H1 (cell line): ENCODE measurements at regions not wholly inside any gene's neighbourhood (a gene's known extent, or its start where the extent isn't known, plus 50 kb on each side); places are given as distances from the start of the nearest gene placed in this dataset.

Experiments used
- CTCF ChIA-PET: fragments of 300-600 bp; sonication (Branson Sonifier 250); formaldehyde crosslinking; loops from one replicate; lab custom pipeline; 2021; ENCODE audit not compliant: partially characterized antibody; lab: Charles Lee
- POLR2A ChIA-PET: fragments of 300-600 bp; sonication (Branson Sonifier 250); formaldehyde crosslinking; loops from one replicate; lab custom pipeline; 2021; ENCODE audit warnings: inconsistent platforms; ENCODE audit not compliant: partially characterized antibody; lab: Charles Lee
- DNase-seq, 2 experiments: peaks; one replicate each; pipeline versions ENCODE4 v3.0.0 to v3.0.0-alpha.2; 2010 to 2022; ENCODE audit warnings: low spot score in 2 of 2, low read depth in 1 of 2, mixed read lengths in 1 of 2
- FAIRE-seq: peaks from 2 replicates; lab custom pipeline; 2011; peaks lifted over from hg19 to GRCh38; lab: Jason Lieb, UNC
- H2AFZ ChIP-seq: 2 replicates; pipeline ENCODE4 v1.8.1; 2012; ENCODE audit warnings: low read length, inconsistent platforms
- H2AK5ac ChIP-seq: 2 replicates; pipeline ENCODE4 v1.6.1; 2013; ENCODE audit warnings: low read depth, low read length
- H2BK120ac ChIP-seq: replicated peaks from 2 replicates; pipeline ENCODE3; 2013; ENCODE audit warnings: low read depth, low read length, inconsistent platforms
- H2BK12ac ChIP-seq: 2 replicates; pipeline ENCODE4 v1.6.1; 2013; ENCODE audit warnings: low read depth, low read length
- H2BK15ac ChIP-seq: 2 replicates; pipeline ENCODE4 v1.6.1; 2013; ENCODE audit warnings: low read length
- H2BK20ac ChIP-seq: 2 replicates; pipeline ENCODE4 v1.6.1; 2013; ENCODE audit warnings: low read length
- H2BK5ac ChIP-seq: 2 replicates; pipeline ENCODE4 v1.6.1; 2013; ENCODE audit warnings: low read depth, low read length
- H3K14ac ChIP-seq: 2 replicates; pipeline ENCODE4 v1.6.1; 2013; ENCODE audit warnings: inconsistent platforms; ENCODE audit not compliant: insufficient read length
- H3K18ac ChIP-seq: 2 replicates; pipeline ENCODE4 v1.6.1; 2013; ENCODE audit warnings: low read length; ENCODE audit errors: extremely low read depth
- H3K23ac ChIP-seq: 2 replicates; pipeline ENCODE4 v1.6.1; 2013; ENCODE audit warnings: inconsistent platforms; ENCODE audit not compliant: insufficient read length
- H3K23me2 ChIP-seq: 2 replicates; pipeline ENCODE4 v1.6.1; 2013; ENCODE audit warnings: low read depth, low read length
- H3K27ac ChIP-seq: 2 replicates; pipeline ENCODE4 v1.6.1; 2011; ENCODE audit warnings: low read depth, low read length, inconsistent platforms
- H3K27me3 ChIP-seq, 4 experiments: replicated peaks in 1 of 4; 1 replicate in 1 of 4; 2 replicates in 3 of 4; pipeline versions ENCODE4 v1.6.1 to v1.8.1; 2011 to 2013; ENCODE audit warnings: low read length in 3 of 4, mild to moderate bottlenecking in 3 of 4, inconsistent platforms in 2 of 4, mixed read lengths in 2 of 4, moderate library complexity in 1 of 4; ENCODE audit not compliant: control insufficient read depth in 3 of 4, insufficient read depth in 3 of 4; ENCODE audit errors: extremely low read depth in 1 of 4
- H3K36me3 ChIP-seq, 4 experiments: 2 replicates each; pipeline versions ENCODE4 v1.6.1 to v1.8.1; 2011 to 2013; ENCODE audit warnings: mild to moderate bottlenecking in 4 of 4, low read length in 3 of 4, moderate library complexity in 2 of 4, control low read depth in 1 of 4, inconsistent platforms in 1 of 4; ENCODE audit not compliant: insufficient read depth in 4 of 4, control insufficient read depth in 2 of 4
- H3K4ac ChIP-seq: replicated peaks from 2 replicates; pipeline ENCODE3; 2013; ENCODE audit warnings: low read length, low read depth, mixed read lengths, inconsistent platforms; ENCODE audit not compliant: insufficient read length
- H3K4me1 ChIP-seq, 4 experiments: replicated peaks in 1 of 4; 1 replicate in 1 of 4; 2 replicates in 3 of 4; pipeline versions ENCODE4 v1.6.1 to v1.8.1; 2011 to 2013; ENCODE audit warnings: low read length in 3 of 4, inconsistent platforms in 2 of 4, mixed read lengths in 1 of 4; ENCODE audit not compliant: insufficient read depth in 4 of 4, control insufficient read depth in 3 of 4
- H3K4me2 ChIP-seq, 2 experiments: 2 replicates each; pipeline versions ENCODE4 v1.6.1 to v1.8.1; 2011 to 2013; ENCODE audit warnings: low read depth in 2 of 2, low read length in 2 of 2, control low read depth in 1 of 2, inconsistent platforms in 1 of 2, mild to moderate bottlenecking in 1 of 2; ENCODE audit not compliant: insufficient read depth in 1 of 2
- H3K4me3 ChIP-seq, 4 experiments: fragments of 200-600, 300-600 bp in 1 of 4; sonication (generic), shearing (Covaris generic), sonication (Bioruptor Twin) in 1 of 4; 2 replicates each; pipeline versions ENCODE4 v1.5.1 to v1.8.1; 2011 to 2016; ENCODE audit warnings: low read length in 4 of 4, low read depth in 3 of 4, control low read depth in 2 of 4, inconsistent platforms in 2 of 4, mild to moderate bottlenecking in 2 of 4, mixed read lengths in 1 of 4, moderate library complexity in 1 of 4; ENCODE audit not compliant: insufficient read depth in 2 of 4; ENCODE audit errors: extremely low read depth in 1 of 4
- H3K56ac ChIP-seq: replicated peaks from 2 replicates; pipeline ENCODE3; 2013; ENCODE audit warnings: low read depth, mild to moderate bottlenecking, mixed read lengths, low read length, inconsistent platforms; ENCODE audit not compliant: insufficient read length
- H3K79me1 ChIP-seq: 2 replicates; pipeline ENCODE4 v1.6.1; 2013; ENCODE audit warnings: low read depth, low read length, control low read depth
- H3K79me2 ChIP-seq, 2 experiments: 2 replicates each; pipeline versions ENCODE4 v1.6.1 to v1.8.1; 2012 to 2013; ENCODE audit warnings: low read length in 2 of 2, mild to moderate bottlenecking in 2 of 2, inconsistent platforms in 1 of 2; ENCODE audit not compliant: insufficient read depth in 2 of 2, control insufficient read depth in 1 of 2
- H3K9ac ChIP-seq, 4 experiments: replicated peaks in 1 of 4; 1 replicate in 1 of 4; 2 replicates in 3 of 4; pipeline versions ENCODE4 v1.6.1 to v1.8.1; 2011 to 2013; ENCODE audit warnings: low read depth in 3 of 4, low read length in 3 of 4, control low read depth in 2 of 4, mild to moderate bottlenecking in 2 of 4, moderate library complexity in 2 of 4, inconsistent platforms in 1 of 4; ENCODE audit errors: extremely low read depth in 1 of 4
- H3K9me3 ChIP-seq, 2 experiments: 2 replicates each; pipeline versions ENCODE4 v1.6.1 to v1.8.1; 2012 to 2013; ENCODE audit warnings: mild to moderate bottlenecking in 2 of 2, moderate library complexity in 2 of 2, control low read depth in 1 of 2, inconsistent platforms in 1 of 2, low read depth in 1 of 2, low read length in 1 of 2, mixed read lengths in 1 of 2; ENCODE audit not compliant: insufficient read depth in 2 of 2
- H4K20me1 ChIP-seq, 2 experiments: replicated peaks in 1 of 2; 2 replicates each; pipeline versions ENCODE3 to v1.8.1; 2011 to 2013; ENCODE audit warnings: inconsistent platforms in 2 of 2, low read length in 2 of 2, mild to moderate bottlenecking in 1 of 2; ENCODE audit not compliant: insufficient read depth in 2 of 2, control insufficient read depth in 1 of 2
- H4K5ac ChIP-seq: 2 replicates; pipeline ENCODE4 v1.6.1; 2013; ENCODE audit warnings: low read length, low read depth, mixed read lengths, inconsistent platforms; ENCODE audit not compliant: insufficient read length
- H4K8ac ChIP-seq: 2 replicates; pipeline ENCODE4 v1.8.0; 2013; ENCODE audit warnings: mild to moderate bottlenecking, moderate library complexity, low read length, inconsistent platforms; ENCODE audit not compliant: insufficient read depth; ENCODE audit errors: extremely low read depth
- H4K91ac ChIP-seq: replicated peaks from 2 replicates; pipeline ENCODE3; 2013; ENCODE audit warnings: low read length, mixed read lengths, inconsistent platforms; ENCODE audit not compliant: insufficient read length
- ATF3 ChIP-seq: IDR thresholded peaks from 2 replicates; pipeline ENCODE4 v1.6.1; 2011; ENCODE audit warnings: low read depth, mild to moderate bottlenecking, low read length; ENCODE audit not compliant: insufficient read depth
- CTBP2 ChIP-seq: IDR thresholded peaks from 2 replicates; pipeline ENCODE4 v1.7.0; 2011; ENCODE audit warnings: borderline replicate concordance, mild to moderate bottlenecking, moderate library complexity, mixed read lengths, low read length; ENCODE audit not compliant: insufficient read depth, insufficient read length
- CTCF ChIP-seq, 3 experiments: IDR thresholded peaks; 1 replicate in 2 of 3; 2 replicates in 1 of 3; pipeline versions ENCODE4 v1.5.1 to v1.6.1; 2011; ENCODE audit warnings: low read length in 3 of 3, mild to moderate bottlenecking in 3 of 3, inconsistent platforms in 2 of 3, low read depth in 1 of 3, moderate library complexity in 1 of 3; ENCODE audit not compliant: insufficient read depth in 1 of 3; ENCODE audit errors: control extremely low read depth in 1 of 3
- NRF1 ChIP-seq: IDR thresholded peaks from 2 replicates; pipeline ENCODE4 v1.6.1; 2011; ENCODE audit warnings: mild to moderate bottlenecking, low read depth, low read length, improper control_type of control experiment
- RNF2 ChIP-seq: fragments of 200-900, 300-1000 bp; sonication (generic); IDR thresholded peaks from 2 replicates; pipeline ENCODE4 v1.7.1; 2016; ENCODE audit warnings: borderline replicate concordance, low read depth, mild to moderate bottlenecking, antibody characterized with exemption, low read length; ENCODE audit not compliant: poor library complexity, severe bottlenecking; ENCODE audit errors: missing control alignments
- SIX5 ChIP-seq: IDR thresholded peaks from 2 replicates; pipeline ENCODE4 v1.6.1; 2011; ENCODE audit warnings: mild to moderate bottlenecking, low read depth, low read length
- SP2 ChIP-seq: IDR thresholded peaks from 2 replicates; pipeline ENCODE4 v1.6.1; 2012; ENCODE audit warnings: mild to moderate bottlenecking, low read length, inconsistent platforms
- TBP ChIP-seq: IDR thresholded peaks from 2 replicates; pipeline ENCODE4 v1.6.1; 2011; ENCODE audit warnings: low read depth, low read length, improper control_type of control experiment
- USF2 ChIP-seq: IDR thresholded peaks from 2 replicates; pipeline ENCODE4 v1.6.1; 2011; ENCODE audit warnings: low read length, improper control_type of control experiment
- ZNF274 ChIP-seq: IDR thresholded peaks from 2 replicates; pipeline ENCODE4 v1.7.0; 2012; ENCODE audit warnings: low read length, borderline replicate concordance; ENCODE audit errors: extremely low read depth
- whole genome bisulfite sequencing, 2 experiments: shearing (Covaris generic) in 1 of 2; methylation state at CpG; one replicate each; pipeline versions ENCODE4 v1.1.6 to v1.1.7; 2013 to 2015; ENCODE audit warnings: low lambda C conversion rate in 2 of 2, mixed read lengths in 2 of 2, inconsistent platforms in 1 of 2, low coverage in 1 of 2, missing lambda C conversion rate in 1 of 2; ENCODE audit not compliant: insufficient replicate concordance in 2 of 2, insufficient coverage in 1 of 2, insufficient read length in 1 of 2; ENCODE audit errors: extremely low coverage in 1 of 2, missing lambda C conversion rate in 1 of 2; 5-methylcytosine and 5-hydroxymethylcytosine counted together

- 0 out of 4 replicates have a peak, but pooled peaks cover 0 to 4% of the 10 kb centered on the region in 2 experiments for H3K9me3 ChIP-seq
- no peak overlapping the region for H3K4me2 ChIP-seq
- no peak overlapping the region for H4K8ac ChIP-seq
- H3K79me2 ChIP-seq, result no peaks in the 10 kb centered on the region
- H3K9ac ChIP-seq, result no peak overlapping the region
- H3K4me3 ChIP-seq, result no peak overlapping the region
- 95% methylated on average over 6 of the region's 6 CpGs; no CpG with 5 or more reads in 1 of the 2 experiments for WGBS, 2 experiments
- H3K4ac ChIP-seq, result no peak overlapping the region
- DNase-seq (no peak), FAIRE-seq (no peak)
- no peak overlapping the region for H2BK120ac ChIP-seq
- H3K23ac ChIP-seq, result no peak overlapping the region
- no peak overlapping the region for H3K18ac ChIP-seq
- no peaks in the 10 kb centered on the region for H4K20me1 ChIP-seq
- H2BK12ac ChIP-seq, result no peak overlapping the region
- peaks cover 0 to 7% (median 0%) of the 10 kb centered on the region in 4 experiments; a peak in 2 of 7 replicates for H3K4me1 ChIP-seq
- H4K91ac ChIP-seq, result no peak overlapping the region
- H3K27ac ChIP-seq, result no peak overlapping the region
- H2AK5ac ChIP-seq, result no peak overlapping the region
- H3K56ac ChIP-seq, result no peak overlapping the region
- no peak overlapping the region for H2BK20ac ChIP-seq
- no peak overlapping the region for H2BK15ac ChIP-seq
- POLR2A ChIA-PET, result no interaction called here
- no peak overlapping the region for H2AFZ ChIP-seq
- no peaks in the 10 kb centered on the region for H3K36me3 ChIP-seq
- H4K5ac ChIP-seq, result no peak overlapping the region
- CTCF ChIA-PET, result no interaction called here
- H2BK5ac ChIP-seq, result no peak overlapping the region
- H3K27me3 ChIP-seq, result no peaks in the 10 kb centered on the region; a peak in 1 of 7 replicates
- peaks cover 2% of the 10 kb centered on the region; the same call in 1 of the 2 replicates for H3K23me2 ChIP-seq
- no peaks in the 10 kb centered on the region for H3K79me1 ChIP-seq
- H3K14ac ChIP-seq, result no peak overlapping the region
- TF ChIP-seq SP2, result no peak
- no peak for TF ChIP-seq RNF2
- no peak for TF ChIP-seq CTBP2
- no peak for TF ChIP-seq CTCF (IDR thresholded peaks at IDR 0.05; ENCODE audit: control extremely low read depth in 1 of 3, insufficient read depth in 1 of 3, low read depth in 1 of 3, low read length in 3 of 3)
- no peak for TF ChIP-seq USF2
- TF ChIP-seq ZNF274, result no peak
- no peak for TF ChIP-seq SIX5
- TF ChIP-seq NRF1, result no peak
- no peak for TF ChIP-seq ATF3
- TF ChIP-seq TBP, result no peak
Measured at GRCh38 chr2:239760596-239760995, 264.5 kb downstream of the NDUFA10 start.
